A673 (cell line): ENCODE measurements at regions not wholly inside any gene's neighbourhood (a gene's known extent, or its start where the extent isn't known, plus 50 kb on each side); places are given as distances from the start of the nearest gene placed in this dataset.

Experiments
- BruUV-seq: library from RNA; stranded (reverse); fragments of 400-500 nt; replicated peaks from 2 replicates; lab custom pipeline; 2021; lab: Mats Ljungman, UMichigan
- CTCF ChIA-PET: fragments of 300-600 bp; sonication (Branson Sonifier 250); formaldehyde crosslinking; loops from one replicate; lab custom pipeline; 2022; ENCODE audit warnings: antibody characterized with exemption; lab: Charles Lee
- POLR2A ChIA-PET: fragments of 300-600 bp; sonication (Branson Sonifier 250); formaldehyde crosslinking; loops from one replicate; lab custom pipeline; 2022; ENCODE audit warnings: antibody characterized with exemption; ENCODE audit not compliant: low non-redundant PET; lab: Charles Lee
- DNase-seq: peaks from one replicate; pipeline ENCODE4 v3.0.0-alpha.2; 2015; ENCODE audit warnings: low spot score
- H3K27ac ChIP-seq: fragments of 200-600 bp; sonication (generic); 2 replicates; pipeline ENCODE4 v1.5.1; 2016; ENCODE audit warnings: mixed run types, low read depth, mild to moderate bottlenecking, mixed read lengths, antibody characterized with exemption, low read length; ENCODE audit not compliant: poor library complexity, severe bottlenecking
- H3K27me3 ChIP-seq: fragments of 200-600 bp; sonication (generic); replicated peaks from 2 replicates; pipeline ENCODE4 v1.6.1; 2017; ENCODE audit warnings: mixed run types, low read depth, mild to moderate bottlenecking, mixed read lengths, antibody characterized with exemption, low read length; ENCODE audit not compliant: insufficient read depth, poor library complexity
- H3K36me3 ChIP-seq: fragments of 200-600 bp; sonication (generic); 2 replicates; pipeline ENCODE4 v1.6.1; 2016; ENCODE audit warnings: mixed run types, mild to moderate bottlenecking, mixed read lengths, antibody characterized with exemption, low read length; ENCODE audit not compliant: insufficient read depth, poor library complexity, severe bottlenecking
- H3K4me1 ChIP-seq: fragments of 200-600 bp; sonication (generic); 2 replicates; pipeline ENCODE4 v1.6.1; 2017; ENCODE audit warnings: mixed run types, mild to moderate bottlenecking, mixed read lengths, antibody characterized with exemption, low read length; ENCODE audit not compliant: insufficient read depth, poor library complexity, severe bottlenecking
- H3K4me3 ChIP-seq: fragments of 200-600 bp; sonication (generic); 2 replicates; pipeline ENCODE4 v1.5.1; 2016; ENCODE audit warnings: low read depth, mixed run types, mild to moderate bottlenecking, mixed read lengths, low read length; ENCODE audit not compliant: poor library complexity, severe bottlenecking
- H3K9me3 ChIP-seq: fragments of 200-600 bp; sonication (generic); 2 replicates; pipeline ENCODE4 v1.6.1; 2016; ENCODE audit warnings: mixed run types, low read depth, mild to moderate bottlenecking, mixed read lengths, antibody characterized with exemption, low read length; ENCODE audit not compliant: poor library complexity, severe bottlenecking
- EZH2 ChIP-seq: fragments of 200-600 bp; sonication (generic); IDR thresholded peaks from 2 replicates; pipeline ENCODE4 v1.6.1; 2017; ENCODE audit warnings: borderline replicate concordance, low read depth, mild to moderate bottlenecking, mixed read lengths, antibody characterized with exemption, low read length; ENCODE audit not compliant: poor library complexity, severe bottlenecking
- intact Hi-C: fragments of 100-400 bp; cut with micrococcal nuclease; formaldehyde crosslinking; loops from one replicate; pipeline ENCODE4 v1.10.0; 2022; ENCODE audit not compliant: unreplicated experiment
- TF ChIP-seq, protein P1 (sequence below): fragments of 300-800, 200-600 bp; sonication (generic); conservative IDR thresholded peaks from 2 replicates; pipeline ENCODE4 v1.5.1; 2017; ENCODE audit warnings: low read depth, mild to moderate bottlenecking, antibody characterized with exemption, low read length, moderate library complexity, mixed read lengths

DNA sequence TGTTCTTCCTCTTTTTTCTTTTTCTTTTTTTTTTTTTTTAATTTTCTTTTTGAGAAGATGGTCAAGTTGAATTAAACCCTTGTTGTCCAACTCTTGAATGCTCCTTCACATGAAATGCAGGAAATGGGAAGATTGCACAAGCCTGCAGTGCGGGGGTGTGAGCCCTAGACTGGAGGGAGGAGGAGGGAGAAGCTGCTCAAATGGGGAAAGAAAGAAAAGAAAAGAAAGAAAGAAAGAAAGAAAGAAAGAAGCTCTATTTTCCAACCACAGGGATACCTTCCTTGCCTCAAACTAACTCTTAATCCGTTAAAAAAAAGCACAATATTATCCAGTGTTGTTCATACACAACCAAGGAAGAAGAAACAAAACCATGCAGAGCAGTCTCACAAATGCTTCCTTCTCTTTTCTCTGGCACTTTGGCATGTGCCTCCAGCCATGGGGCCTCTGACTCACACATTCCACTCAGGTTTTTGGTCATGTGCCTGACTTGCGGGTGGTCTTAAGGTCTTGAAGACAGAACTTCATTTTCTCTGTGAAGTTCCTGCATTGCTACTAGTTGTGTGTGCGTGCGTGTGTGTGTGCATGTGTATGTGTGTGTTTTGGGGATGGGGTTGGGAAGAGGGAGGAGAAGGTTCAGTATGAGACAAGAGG is 276.1 kb downstream of the RPS6KC1 start:
- Histone ChIP-seq H3K9me3 (no peaks in the 10 kb centered on the region), H3K4me3 (no peak overlapping the region), H3K27ac (no peak overlapping the region), H3K27me3 (peaks cover 32% of the 10 kb centered on the region), H3K4me1 (peaks cover 6% of the 10 kb centered on the region), H3K36me3 (no peaks in the 10 kb centered on the region)
- intact Hi-C loops = no loop called here
- CTCF ChIA-PET = interaction anchor here (0.7 kb wide), 1 partner anchor 24 kb away, joined by 4 read pairs; no protein-coding TSS in a partner anchor
- TF ChIP-seq, protein P1, sequence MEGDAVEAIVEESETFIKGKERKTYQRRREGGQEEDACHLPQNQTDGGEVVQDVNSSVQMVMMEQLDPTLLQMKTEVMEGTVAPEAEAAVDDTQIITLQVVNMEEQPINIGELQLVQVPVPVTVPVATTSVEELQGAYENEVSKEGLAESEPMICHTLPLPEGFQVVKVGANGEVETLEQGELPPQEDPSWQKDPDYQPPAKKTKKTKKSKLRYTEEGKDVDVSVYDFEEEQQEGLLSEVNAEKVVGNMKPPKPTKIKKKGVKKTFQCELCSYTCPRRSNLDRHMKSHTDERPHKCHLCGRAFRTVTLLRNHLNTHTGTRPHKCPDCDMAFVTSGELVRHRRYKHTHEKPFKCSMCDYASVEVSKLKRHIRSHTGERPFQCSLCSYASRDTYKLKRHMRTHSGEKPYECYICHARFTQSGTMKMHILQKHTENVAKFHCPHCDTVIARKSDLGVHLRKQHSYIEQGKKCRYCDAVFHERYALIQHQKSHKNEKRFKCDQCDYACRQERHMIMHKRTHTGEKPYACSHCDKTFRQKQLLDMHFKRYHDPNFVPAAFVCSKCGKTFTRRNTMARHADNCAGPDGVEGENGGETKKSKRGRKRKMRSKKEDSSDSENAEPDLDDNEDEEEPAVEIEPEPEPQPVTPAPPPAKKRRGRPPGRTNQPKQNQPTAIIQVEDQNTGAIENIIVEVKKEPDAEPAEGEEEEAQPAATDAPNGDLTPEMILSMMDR = no peak
- TF ChIP-seq EZH2 = no peak
- POLR2A ChIA-PET = no interaction called here
- peak; percentile 61 for DNase-seq
- no TSS peak for BruUV-seq

DNA sequence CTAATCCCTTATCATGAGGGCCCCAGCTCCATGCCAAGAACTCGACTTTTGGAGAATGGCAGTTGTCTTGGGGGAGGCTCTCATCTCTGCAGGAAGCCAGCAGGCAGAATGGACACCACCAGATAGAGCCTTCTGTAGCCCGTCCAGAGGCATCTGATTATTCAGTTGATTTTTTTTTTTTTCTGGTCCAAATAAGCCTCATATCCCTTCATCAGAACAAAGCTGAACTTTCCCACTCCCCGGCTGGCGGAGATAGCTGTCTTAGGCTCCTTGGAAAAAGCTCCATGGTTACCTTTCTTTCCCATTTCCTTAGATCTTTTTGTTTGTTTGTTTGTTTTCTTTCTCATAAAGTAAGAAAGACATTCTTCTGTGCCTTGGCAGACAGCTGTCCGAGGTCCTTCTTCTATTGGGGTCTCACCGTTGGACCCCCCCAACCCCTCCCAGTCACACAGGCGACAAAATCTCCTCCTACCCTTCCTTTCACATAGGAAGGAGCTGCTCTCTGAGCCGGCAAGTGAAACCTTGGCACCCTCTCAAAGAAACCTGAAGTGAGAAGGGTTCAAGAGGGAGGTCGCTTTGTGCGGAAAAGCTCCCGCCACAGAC is 278.5 kb downstream of the RPS6KC1 start:
- POLR2A ChIA-PET = interaction anchor here (0.7 kb wide), 1 partner anchor 211 kb away, joined by 12 read pairs; no protein-coding TSS in a partner anchor
- TF ChIP-seq EZH2 = no peak
- TF ChIP-seq, protein P1 = no peak
- H3K27me3 ChIP-seq = peaks cover 46% of the 10 kb centered on the region
- no peaks in the 10 kb centered on the region for H3K36me3 ChIP-seq
- H3K27ac ChIP-seq = no peak overlapping the region
- no peak overlapping the region for H3K4me3 ChIP-seq
- intact Hi-C loops = no loop called here
- CTCF ChIA-PET = interaction anchor here (0.6 kb wide), 1 partner anchor 15 kb away, joined by 5 read pairs; no protein-coding TSS in a partner anchor
- peaks cover 6% of the 10 kb centered on the region for H3K4me1 ChIP-seq
- H3K9me3 ChIP-seq = no peaks in the 10 kb centered on the region
- no peak for DNase-seq
- BruUV-seq = no TSS peak

DNA sequence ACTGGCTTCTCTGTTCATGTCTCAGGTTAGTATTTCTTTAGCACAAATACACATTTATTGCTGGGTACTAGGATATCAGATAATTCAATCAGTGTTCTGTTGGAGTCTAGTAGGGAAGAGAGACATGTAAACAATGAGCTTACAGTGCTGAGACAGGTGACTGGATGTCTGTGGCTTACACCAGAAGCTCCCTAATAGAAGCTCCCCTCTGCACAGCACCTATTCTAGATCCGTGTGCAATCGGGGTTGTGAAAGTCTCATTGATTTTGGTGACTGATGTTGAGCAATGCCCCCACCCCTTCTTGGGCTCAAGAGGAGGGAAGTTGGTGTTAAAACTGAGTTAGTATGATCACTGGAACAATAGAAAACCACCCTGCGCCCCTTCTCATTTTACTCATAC is 279.2 kb downstream of the RPS6KC1 start:
- no TSS peak for BruUV-seq
- CTCF ChIA-PET = no interaction called here

More for the DNA sequence above, 279.2 kb downstream of the RPS6KC1 start:
- POLR2A ChIA-PET = interaction anchor here (0.7 kb wide), 1 partner anchor 211 kb away, joined by 12 read pairs; no protein-coding TSS in a partner anchor
- H3K36me3 ChIP-seq = no peaks in the 10 kb centered on the region
- H3K9me3 ChIP-seq = no peaks in the 10 kb centered on the region
- no peak overlapping the region for H3K27ac ChIP-seq
- H3K4me1 ChIP-seq = peaks cover 7% of the 10 kb centered on the region
- no peak for DNase-seq
- TF ChIP-seq EZH2 = no peak
- TF ChIP-seq, protein P1 = no peak
- intact Hi-C loops = no loop called here
- H3K4me3 ChIP-seq = no peak overlapping the region
- peaks cover 46% of the 10 kb centered on the region for H3K27me3 ChIP-seq
